NB4 (cell line): ENCODE measurements at regions not wholly inside any gene's neighbourhood (a gene's known extent, or its start where the extent isn't known, plus 50 kb on each side); places are given as distances from the start of the nearest gene placed in this dataset.

Experiments used
- DNase-seq: peaks from one replicate; pipeline ENCODE4 v3.0.0; 2010; ENCODE audit warnings: low read depth
- H3K4me3 ChIP-seq: one replicate; pipeline ENCODE4 v1.5.1; 2011; ENCODE audit warnings: mild to moderate bottlenecking, low read depth, low read length, moderate library complexity
- MYC ChIP-seq: IDR thresholded peaks from 2 replicates; pipeline ENCODE4 v1.6.1; 2011; ENCODE audit warnings: low read depth, low read length
- POLR2A ChIP-seq: IDR thresholded peaks from 2 replicates; pipeline ENCODE4 v1.6.1; 2011; ENCODE audit warnings: mild to moderate bottlenecking; ENCODE audit not compliant: insufficient read length; ENCODE audit errors: extremely low read depth
- TF ChIP-seq, protein P1 (sequence below): IDR thresholded peaks from one replicate; pipeline ENCODE4 v1.5.1; 2012; ENCODE audit warnings: low read depth, low read length
- TF ChIP-seq, protein P2 (sequence below): IDR thresholded peaks from 2 replicates; pipeline ENCODE4 v1.6.1; 2011; ENCODE audit warnings: low read depth, low read length

GRCh38 chr2:104790901-104791495 is 62.9 kb upstream of the POU3F3 start:
- TF ChIP-seq POLR2A (no peak), MYC (no peak)
- TF ChIP-seq, protein P1, sequence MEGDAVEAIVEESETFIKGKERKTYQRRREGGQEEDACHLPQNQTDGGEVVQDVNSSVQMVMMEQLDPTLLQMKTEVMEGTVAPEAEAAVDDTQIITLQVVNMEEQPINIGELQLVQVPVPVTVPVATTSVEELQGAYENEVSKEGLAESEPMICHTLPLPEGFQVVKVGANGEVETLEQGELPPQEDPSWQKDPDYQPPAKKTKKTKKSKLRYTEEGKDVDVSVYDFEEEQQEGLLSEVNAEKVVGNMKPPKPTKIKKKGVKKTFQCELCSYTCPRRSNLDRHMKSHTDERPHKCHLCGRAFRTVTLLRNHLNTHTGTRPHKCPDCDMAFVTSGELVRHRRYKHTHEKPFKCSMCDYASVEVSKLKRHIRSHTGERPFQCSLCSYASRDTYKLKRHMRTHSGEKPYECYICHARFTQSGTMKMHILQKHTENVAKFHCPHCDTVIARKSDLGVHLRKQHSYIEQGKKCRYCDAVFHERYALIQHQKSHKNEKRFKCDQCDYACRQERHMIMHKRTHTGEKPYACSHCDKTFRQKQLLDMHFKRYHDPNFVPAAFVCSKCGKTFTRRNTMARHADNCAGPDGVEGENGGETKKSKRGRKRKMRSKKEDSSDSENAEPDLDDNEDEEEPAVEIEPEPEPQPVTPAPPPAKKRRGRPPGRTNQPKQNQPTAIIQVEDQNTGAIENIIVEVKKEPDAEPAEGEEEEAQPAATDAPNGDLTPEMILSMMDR, result no peak
- TF ChIP-seq, protein P2, sequence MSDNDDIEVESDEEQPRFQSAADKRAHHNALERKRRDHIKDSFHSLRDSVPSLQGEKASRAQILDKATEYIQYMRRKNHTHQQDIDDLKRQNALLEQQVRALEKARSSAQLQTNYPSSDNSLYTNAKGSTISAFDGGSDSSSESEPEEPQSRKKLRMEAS, result no peak
- H3K4me3 ChIP-seq, result no peak overlapping the region
- DNase-seq, result no peak

- DNase-seq, result no peak
Observed at GRCh38 chr2:104793966-104794365, 59.9 kb upstream of the POU3F3 start.

GRCh38 chr2:104794441-104794840 is 59.5 kb upstream of the POU3F3 start:
- TF ChIP-seq, protein P2, result no peak
- TF ChIP-seq, protein P1, result no peak
- TF ChIP-seq MYC (no peak), POLR2A (no peak)
- DNase-seq, result no peak
- H3K4me3 ChIP-seq, result no peak overlapping the region

More at GRCh38 chr2:104793966-104794365, 59.9 kb upstream of the POU3F3 start:
- no peak for TF ChIP-seq POLR2A
- TF ChIP-seq, protein P1, result no peak
- no peak for TF ChIP-seq MYC
- TF ChIP-seq, protein P2, result no peak
- no peak overlapping the region for H3K4me3 ChIP-seq
